Mucosa of gallbladder (tissue), 1 donor: ENCODE measurements at regions not wholly inside any gene's neighbourhood (a gene's known extent, or its start where the extent isn't known, plus 50 kb on each side); places are given as distances from the start of the nearest gene placed in this dataset.
A peak's percentile ranks its signal among the peaks of the same experiment; 100 is the strongest.

Source experiments
- DNase-seq: peaks from one replicate; pipeline ENCODE4 v3.0.0-alpha.2; 2020; ENCODE audit warnings: low spot score
- donor health status: DM: no; HTN: no; CAD: no.

DNA sequence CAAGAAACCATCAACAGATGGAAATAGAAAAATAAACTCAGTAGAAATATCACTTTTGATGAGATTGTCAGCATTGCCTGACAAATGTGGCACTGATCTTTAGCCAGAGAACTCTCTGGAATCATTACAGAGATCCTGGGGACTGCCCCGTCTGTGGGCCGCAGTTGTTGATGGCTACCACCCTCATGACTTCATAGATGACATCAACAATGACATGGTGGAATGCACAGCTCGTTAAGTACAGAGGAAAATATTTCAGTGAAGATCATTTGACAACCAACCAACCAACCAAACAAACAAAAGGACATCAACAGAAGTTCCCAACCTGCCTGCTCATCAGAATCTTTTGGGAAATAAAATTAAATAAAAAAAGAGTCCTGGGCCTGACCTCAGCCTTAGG is 132.6 kb downstream of the UCHL1 start:
- DNase-seq, result no peak

DNA sequence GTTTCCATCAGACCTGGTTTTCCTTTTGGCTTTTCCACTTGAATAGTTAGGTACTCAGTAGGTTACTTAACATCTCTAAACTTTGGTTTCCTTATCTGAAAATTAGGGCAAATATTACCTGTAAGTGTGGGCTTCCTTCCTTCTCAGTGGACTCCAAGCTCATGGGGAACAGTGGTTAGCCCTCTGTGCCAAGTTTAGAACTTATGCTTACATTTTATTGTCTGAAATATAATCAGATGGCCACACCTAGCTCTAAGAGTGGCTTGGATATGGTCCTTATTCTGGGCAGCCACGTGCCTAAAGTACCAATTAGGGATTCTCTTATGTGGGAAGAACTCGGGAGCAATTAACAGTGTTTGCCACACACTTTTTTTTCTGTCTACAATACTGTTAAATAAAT is 133.9 kb downstream of the UCHL1 start:
- DNase-seq, result no peak

DNA sequence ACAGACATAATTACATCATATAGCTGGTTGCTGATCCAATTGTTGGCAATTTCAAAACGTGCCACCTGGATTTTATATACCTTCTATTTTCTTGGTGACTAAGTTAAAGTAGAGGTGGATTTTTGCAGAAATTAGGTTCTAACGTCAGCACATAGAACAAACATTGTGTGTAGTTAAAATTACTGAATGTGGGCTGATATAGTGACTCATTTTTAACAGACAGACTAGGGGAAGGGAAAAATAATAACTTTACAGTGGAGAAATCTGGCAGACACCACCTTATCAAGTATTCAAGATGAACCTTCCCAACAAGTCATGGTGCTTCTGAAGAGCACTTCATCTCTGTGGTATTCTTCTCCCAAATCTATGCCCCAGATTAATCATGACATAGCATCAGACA is 134.5 kb downstream of the UCHL1 start:
- no peak for DNase-seq

DNA sequence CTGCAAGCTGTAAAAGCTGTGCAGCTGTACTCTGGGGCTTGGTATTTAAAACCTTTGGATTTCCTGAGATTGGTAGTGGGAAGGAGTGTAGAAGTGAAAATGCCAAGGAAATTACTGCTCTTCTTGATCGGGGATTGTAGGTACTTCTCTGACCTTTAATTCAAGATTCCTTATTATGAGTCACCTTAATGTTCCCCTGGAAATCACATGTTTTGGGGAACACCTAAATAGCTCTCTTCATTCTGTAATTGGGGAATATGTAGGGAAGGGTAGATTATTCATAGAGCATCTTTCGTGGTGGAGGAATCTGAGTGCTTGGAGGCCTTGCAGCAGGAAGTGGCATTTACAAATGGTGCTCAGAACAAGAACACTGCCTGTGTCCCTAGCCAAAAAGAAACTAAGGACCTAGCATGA is 137.8 kb downstream of the UCHL1 start:
- no peak for DNase-seq

DNA sequence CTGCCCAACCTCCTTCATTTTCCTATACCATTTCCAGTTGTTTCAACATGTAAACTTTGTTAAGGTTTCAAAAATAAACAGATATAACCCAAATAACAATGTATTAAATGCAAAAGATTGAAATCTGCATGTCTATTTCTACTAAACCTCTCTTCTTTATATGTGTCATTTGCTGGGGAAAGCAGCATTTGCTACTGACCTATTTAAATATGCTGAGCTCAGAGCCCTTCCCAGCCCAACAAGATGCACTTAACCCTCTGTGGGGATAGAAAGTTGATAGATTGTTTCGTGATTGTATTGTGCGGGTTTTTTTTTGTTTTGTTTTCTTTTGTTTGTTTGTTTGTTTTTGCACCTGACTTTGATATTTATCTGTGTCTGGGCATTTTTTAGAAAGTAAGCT is 139.5 kb downstream of the UCHL1 start:
- DNase-seq, result no peak

DNA sequence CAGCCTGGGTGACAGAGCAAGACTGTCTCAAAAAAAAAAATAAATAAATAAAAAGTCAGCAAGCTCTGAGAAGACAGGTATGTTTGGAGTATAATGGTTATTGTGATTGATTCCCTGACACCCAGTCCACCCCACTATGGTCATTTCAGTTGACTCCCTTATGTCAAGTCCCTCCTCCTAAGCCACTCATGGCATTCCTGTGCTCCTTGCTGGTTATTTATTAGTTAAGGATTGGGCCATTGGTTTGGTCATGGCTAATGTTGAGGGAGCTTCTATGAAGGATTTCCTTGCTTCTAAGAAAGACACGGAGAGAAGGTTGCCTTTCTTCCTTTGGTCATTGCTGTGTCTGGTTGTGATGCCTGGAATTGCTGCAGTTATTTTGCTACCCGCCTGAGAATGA is 140.1 kb downstream of the UCHL1 start:
- DNase-seq, result no peak

DNA sequence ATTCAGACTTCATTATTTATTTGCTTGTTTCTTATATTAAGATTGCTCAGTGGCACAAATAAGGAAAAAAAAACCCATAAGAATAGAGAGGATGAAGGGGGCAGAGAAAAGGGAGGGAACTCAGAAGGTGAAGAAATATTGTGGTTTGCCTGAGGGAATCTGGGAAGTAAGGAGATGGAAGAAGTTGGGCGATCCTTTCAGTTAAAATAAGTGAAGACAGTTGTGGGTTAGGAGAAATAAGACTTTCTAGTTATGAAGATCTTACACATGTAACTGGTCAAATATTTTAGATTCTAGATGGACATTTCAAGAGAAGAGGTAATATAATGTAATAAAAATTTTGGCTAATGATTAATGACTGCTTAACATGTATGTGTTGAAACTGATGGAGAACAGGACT is 138.7 kb upstream of the LIMCH1 start:
- no peak for DNase-seq

DNA sequence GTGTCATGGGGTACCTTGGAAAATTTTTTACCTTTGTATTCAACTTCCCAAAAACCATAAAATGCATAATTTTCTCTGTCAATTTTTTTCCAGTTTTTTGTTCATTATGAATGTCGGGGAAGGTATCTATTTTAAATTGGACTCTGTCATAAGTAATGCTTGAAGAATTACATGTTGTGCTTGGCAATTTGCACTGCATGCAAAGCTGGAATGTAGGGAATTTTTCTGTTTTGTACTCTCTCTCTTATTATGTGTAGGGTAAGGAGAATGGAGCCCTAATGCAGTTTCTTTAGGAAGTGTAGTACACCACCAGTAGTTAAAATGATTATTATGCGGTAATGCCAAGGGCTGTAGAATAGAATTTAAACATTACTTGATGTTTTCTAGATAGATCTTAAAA is 137.7 kb upstream of the LIMCH1 start:
- no peak for DNase-seq

DNA sequence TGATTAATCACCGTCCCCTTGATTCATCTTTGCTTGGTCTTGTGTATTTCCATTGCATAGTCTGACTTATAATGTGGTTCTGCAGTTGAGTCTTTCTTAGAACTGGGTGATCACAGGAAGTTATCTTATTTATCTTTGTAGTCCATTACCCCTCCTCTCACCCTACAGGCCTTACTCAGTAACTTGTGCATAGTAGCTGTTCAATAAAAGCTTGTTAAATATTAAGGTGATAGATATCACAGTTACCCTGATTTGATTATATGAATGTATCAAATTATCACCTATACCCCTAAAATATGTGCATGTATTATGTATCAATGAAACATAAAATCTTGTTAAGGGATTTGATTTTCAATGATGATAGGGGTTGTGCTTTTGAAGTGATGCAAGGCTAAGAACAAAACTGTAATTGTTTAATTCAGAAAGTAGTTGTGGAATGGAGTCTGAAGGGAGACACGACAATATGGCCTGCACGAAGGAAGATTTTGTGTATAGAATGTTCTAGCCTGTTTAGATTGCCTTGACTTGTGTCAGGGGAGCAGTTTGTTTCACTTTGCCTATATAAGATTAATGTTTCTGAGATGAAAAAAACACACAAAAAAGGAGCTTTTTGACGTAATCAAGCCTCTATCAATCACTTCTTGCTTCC is 132.4 kb upstream of the LIMCH1 start:
- no peak for DNase-seq

DNA sequence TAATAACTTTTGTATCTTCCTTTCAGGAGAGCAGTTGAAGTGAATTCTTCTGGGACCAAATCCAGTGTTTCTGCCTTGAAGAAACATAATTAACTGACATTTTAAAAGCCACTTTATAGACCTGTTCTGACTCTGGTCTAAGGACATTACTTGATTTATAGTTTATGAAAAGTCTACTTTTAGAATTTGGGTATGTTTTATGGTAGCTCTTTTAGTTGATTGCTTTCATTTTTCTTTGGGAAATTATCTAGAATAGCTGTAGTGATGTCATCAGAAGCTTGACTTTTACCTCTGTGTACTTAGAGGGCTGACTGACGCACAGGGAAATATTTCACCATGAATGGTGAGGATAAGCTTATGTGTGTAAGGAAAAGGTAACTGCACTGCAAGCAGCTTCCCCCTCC is 131.8 kb upstream of the LIMCH1 start:
- peak; percentile 39 for DNase-seq

DNA sequence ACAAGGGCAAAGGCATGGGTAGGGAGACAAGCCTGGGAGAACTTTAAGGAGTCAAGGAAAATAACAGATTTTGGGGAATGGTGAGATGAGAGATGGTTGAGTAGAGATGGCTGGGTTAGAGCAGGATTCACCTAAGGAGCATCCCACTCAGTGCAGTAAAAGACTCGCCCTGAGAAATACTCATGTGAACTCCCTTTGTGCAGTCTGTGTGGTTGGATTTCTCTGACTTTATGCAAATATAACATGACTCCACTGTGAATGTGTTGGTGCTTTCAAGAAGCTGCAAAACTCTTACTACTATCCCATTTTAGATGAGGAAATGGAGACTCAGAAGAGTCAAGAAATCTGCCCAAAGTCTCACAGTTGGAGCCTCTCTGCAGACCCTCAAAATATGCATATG is 129.8 kb upstream of the LIMCH1 start:
- no peak for DNase-seq

DNA sequence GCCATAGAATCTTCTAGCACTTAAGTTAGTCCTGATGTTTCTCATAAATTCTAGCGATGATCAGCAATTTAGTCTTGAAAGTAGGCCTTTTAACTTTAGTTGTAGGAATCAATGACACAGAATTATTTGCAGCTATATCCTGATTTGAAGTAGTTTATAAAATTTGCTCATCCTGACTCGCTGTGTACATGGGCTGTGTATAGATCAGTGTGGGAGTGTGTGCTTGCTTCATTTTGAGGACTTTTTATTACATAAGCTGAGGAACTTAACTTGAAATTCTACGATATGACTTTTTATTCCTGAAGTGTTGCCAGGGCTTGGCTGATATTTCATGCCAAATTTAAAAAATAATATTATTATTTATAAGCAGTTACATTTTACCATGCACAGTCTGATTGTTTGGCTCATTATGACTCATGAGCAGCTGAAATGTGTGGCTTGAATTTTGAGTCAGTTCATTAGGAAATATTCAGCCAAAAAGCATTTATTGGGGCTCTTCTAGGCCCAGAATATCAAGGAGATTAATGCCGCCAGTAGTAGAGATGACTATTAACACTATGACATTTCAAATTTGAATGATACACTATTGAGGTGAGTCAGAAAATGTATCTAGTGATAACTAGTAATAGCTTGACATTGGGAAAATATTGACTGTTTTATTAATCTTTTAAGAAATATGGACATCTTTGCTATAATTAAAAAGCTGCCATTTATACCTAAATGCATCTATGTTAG is 128.9 kb upstream of the LIMCH1 start:
- no peak for DNase-seq

DNA sequence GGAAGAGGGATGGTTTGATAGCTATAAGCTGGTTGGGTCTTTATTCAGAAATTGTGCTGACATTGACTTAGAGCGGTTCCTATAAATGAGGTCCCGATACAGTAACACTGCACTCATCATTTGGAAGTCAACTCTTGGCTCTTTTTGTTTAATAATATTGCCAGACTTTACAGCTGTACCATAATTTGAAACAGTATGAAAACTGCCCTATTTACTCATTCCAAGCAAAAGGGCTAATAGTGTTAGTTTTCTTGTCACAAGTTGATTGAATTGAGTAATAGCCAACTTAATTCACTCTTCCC is 128.4 kb upstream of the LIMCH1 start:
- no peak for DNase-seq

DNA sequence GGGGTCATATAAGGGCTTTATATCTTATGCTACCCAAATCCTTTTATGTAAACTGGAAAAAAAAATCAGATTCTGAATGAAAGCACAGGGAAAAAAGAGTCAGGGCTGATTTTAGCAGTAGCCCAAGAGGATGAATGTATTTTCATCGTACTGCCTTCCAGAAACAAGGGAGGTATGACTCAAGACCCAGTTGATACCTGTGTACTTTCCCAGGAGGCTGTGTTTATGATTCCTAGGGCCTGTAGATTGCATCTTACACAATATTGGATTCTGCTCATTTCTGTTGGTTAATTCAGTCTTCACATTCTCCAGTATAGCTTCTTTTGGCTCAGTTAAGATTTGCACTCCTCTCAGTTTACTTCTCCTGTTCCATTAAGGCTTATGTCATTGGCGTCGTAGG is 127.9 kb upstream of the LIMCH1 start:
- DNase-seq, result no peak

DNA sequence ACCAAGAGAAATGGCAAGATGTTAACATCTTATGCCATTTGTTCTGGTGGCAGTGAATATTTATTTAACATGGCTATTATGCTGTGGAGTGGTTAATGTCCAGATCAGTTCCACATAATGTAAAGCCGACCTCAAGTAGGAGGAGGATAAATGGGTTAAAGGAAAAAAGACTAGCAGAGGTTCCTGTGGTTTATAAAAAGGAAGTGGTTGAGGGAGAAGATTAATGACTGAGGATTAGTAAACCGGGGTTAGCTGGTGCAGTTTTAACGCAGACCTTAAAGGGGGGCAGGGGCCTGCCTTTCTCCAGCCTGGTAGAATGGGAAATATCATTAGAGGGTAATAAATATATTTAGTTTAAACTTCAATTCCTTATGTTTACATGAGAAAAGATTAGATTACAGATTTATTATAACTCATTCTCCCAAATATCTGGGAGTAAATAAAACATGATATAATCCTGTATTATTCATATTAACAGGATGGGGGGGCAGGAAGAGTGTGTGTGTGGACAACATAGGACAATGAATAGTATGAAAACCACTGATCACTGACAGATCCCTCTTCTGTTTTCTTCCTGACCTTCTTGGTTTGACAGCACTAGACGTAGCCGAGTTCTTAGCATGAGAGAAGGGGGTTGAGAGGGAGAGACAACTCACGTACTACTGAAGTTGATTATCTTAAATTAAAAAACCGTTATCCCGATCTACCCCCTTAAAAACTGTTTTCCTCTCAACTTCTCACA is 124.1 kb upstream of the LIMCH1 start:
- DNase-seq, result no peak

DNA sequence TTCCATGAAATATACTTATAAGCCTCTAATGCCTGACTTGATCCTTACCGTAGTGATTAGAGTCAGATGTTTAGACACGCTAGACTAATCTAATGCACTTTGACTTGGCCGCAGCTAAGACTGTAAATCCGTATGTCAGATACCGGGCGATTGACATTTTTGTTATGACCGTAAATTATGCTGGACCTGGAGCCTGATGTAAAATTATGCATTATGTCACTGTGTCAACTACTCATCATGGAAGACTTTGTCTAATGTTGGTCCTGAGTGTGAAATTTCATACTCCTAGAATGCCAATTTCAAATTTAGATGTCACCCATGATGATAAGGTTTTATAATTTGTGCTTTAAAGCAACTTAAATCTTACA is 123.6 kb upstream of the LIMCH1 start:
- no peak for DNase-seq

DNA sequence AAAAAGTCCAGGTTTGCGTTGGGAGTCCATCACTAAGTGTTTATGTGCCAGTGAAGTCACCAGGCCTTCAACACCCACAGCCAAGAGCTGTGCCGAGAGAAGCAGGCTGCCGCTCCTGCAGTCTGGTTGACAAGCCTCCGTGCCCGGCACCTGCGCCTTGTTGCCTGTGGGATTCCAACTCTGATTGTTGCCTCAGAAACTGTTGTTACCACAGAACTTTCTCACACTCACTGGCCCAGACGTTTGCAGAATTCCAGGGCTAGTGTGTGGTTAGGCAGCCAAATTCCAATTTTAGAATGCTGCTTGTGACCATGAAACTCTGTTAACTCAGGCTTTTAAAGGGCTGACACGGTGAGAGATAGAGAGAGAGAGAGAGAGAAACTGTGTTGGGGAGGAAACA is 119.5 kb upstream of the LIMCH1 start:
- DNase-seq, result peak; percentile 25

DNA sequence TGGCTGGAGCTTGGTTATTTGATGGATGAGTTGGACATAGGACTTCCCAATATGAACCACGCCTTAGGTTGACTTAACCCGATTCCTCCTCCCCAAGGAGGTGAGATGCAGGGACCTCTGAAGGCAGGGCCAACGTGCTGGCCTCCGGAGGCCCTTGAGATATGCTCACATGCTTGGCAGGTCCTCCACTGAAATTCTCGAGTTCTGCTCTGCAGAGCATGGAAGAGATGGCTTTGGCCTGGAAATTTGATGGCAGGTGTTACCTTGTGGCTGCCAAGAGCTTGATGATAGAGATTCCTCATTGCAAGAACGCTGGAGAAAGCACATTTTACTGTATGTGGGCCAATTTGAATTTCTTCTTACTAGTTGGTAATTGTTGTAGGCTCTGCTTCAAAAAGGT is 117.4 kb upstream of the LIMCH1 start:
- no peak for DNase-seq

DNA sequence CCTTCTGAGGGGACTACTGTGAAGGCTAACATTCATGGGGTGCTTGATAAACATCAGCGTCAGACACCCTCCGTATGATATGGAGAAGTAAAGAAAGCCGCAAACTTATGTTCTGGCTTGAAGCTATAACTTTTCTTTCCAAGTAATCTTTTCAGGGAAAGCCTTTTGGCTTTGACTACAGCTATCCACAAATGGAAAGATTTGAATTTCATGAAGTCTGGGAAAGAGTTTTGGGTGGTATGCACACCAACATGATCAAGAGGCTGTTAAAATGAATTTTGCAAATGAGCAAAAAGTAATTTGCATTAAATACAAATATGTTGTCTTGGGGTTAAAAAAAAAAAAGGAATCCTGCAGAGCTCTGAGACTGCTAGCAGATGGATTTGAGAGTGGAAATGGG is 114.8 kb upstream of the LIMCH1 start:
- no peak for DNase-seq

DNA sequence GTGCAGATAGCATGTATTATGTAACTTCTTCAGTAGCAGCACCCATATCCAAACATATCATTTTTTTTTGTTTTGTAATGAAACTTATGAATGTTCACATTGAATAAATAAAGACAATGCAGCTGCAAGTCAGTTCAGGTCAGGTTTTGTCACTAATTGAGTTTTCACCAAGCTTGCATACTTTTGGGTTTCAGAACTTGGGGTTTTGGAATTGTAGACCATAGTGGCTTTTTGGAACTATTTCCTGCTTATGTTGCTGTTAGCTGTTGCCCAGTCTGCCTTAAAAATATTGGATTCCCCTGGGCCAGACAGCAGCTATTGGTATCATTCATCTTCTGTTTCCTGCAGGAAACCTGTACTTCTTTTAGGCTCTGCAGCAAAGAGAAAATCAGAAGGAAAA is 113.4 kb upstream of the LIMCH1 start:
- no peak for DNase-seq

DNA sequence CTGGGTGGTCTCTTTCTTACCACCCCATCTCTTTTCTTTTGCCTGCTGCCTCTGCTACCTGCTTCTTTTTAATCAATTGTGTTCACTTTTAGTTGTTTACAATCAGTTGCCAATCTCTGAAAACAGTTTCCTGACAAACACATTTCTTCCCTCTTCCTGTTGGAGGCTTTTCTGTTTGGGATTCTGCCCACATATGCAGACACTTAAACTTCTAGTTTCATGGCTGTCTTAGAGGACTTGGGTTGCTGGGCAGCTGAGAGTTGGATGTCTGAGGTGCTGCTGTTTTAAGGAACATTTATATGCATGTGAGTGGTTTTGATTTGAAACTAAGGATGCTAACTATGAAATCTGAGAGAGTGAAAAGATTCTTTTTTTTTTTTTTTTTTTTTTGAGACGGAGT is 112.3 kb upstream of the LIMCH1 start:
- DNase-seq, result no peak

DNA sequence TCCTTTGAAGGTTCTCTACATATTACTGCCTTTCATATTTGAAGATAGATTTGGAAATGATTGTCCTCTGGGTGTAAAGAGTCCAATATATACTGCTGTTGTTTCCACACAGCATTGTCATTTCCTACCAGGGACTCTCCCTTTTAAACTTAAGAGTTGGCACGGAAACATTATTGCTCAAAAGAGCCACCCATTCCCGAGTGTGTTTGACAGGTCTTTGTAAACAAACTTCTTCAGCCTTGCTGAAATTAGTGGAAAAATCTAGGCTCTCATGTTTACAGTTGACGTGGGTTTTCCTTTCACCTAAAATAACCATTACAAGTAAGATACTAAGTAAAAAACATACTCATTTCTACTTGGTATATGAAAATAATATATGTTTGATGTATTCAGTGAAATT is 111.4 kb upstream of the LIMCH1 start:
- no peak for DNase-seq

DNA sequence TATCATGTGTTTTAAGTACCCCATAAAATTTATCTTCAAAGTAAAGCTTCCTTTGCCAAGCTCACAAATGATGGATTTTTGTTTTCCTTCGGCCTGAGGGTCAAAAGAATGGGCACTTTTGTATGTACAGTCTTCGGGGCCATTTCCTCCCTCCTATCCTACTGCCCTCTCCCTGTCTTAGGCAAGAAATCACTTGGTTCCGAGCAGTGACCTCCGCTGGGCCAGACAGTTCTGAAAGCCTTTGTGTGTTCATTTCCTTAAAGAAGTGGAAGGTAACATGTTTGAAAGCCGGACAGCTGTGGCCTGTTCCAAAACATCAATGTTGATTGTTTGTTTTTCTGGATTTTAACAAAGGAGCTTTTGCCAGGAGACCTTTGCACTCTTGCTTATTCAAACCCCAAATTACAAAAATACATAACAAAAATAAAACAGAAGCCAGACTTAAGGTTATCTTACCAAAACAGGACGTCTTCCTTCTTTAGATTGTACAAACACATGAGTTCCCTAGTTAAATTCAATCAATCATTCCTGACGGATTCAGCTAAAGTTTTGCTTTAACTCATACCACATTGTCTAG is 110.6 kb upstream of the LIMCH1 start:
- DNase-seq, result no peak
